ENCODE measurements at regions not wholly inside any gene's neighbourhood (a gene's known extent, or its start where the extent isn't known, plus 50 kb on each side); places are given as distances from the start of the nearest gene placed in this dataset.

- Histone ChIP-seq H3K27ac (ENCODE audit: insufficient read depth, low read length) (no peak overlapping the region), H3K27me3 (ENCODE audit: control insufficient read depth, insufficient read depth, low read length) (no peaks in the 10 kb centered on the region), H4K20me1 (ENCODE audit: control insufficient read depth, extremely low read depth, insufficient read depth, low read length) (no peaks in the 10 kb centered on the region), H3K9me3 (ENCODE audit: control insufficient read depth, insufficient read depth, low read depth, low read length) (no peaks in the 10 kb centered on the region), H3K36me3 (ENCODE audit: control insufficient read depth, insufficient read depth, low read length) (no peaks in the 10 kb centered on the region), H2AFZ (ENCODE audit: low read length) (no peak overlapping the region), H3K79me2 (ENCODE audit: control insufficient read depth, insufficient read depth, low read length) (no peaks in the 10 kb centered on the region), H3K9ac (ENCODE audit: insufficient read depth, low read length) (no peak overlapping the region), H3K4me2 (ENCODE audit: extremely low read depth, insufficient read depth, low read length) (no peak overlapping the region), H3K4me3 (replicated peaks in 1 of 4; ENCODE audit: control extremely low read depth in 1 of 4, insufficient read depth in 1 of 4, low read depth in 3 of 4, low read length in 4 of 4) (no peak overlapping the region), H3K4me1 (ENCODE audit: control insufficient read depth, extremely low read depth, insufficient read depth, low read length) (no peaks in the 10 kb centered on the region)
- no peak for DNase-seq (ENCODE audit: low read depth in 2 of 2)
- TF ChIP-seq EZH2 (IDR thresholded peaks at IDR 0.05; ENCODE audit: low read length, missing control alignments) (no peak), CTCF (conservative IDR thresholded peaks at IDR 0.05 in 1 of 2, IDR thresholded peaks at IDR 0.05 in 1 of 2; ENCODE audit: low read depth in 1 of 2, low read length in 2 of 2) (no peak)
Observed at GRCh38 chr18:51290860-51291259, 93.4 kb upstream of the MEX3C start.

GRCh38 chr18:51300912-51301311 is 103.4 kb upstream of the MEX3C start:
- Histone ChIP-seq H3K27ac (ENCODE audit: insufficient read depth, low read length) (no peak overlapping the region), H2AFZ (ENCODE audit: low read length) (no peak overlapping the region)

GRCh38 chr18:51301376-51301775 is 103.9 kb upstream of the MEX3C start:
- no peak for TF ChIP-seq CTCF (conservative IDR thresholded peaks at IDR 0.05 in 1 of 2, IDR thresholded peaks at IDR 0.05 in 1 of 2; ENCODE audit: low read depth in 1 of 2, low read length in 2 of 2)
- no peak for TF ChIP-seq EZH2 (IDR thresholded peaks at IDR 0.05; ENCODE audit: low read length, missing control alignments)
- no peaks in the 10 kb centered on the region for H4K20me1 ChIP-seq (ENCODE audit: control insufficient read depth, extremely low read depth, insufficient read depth, low read length)
- H3K9me3 ChIP-seq (ENCODE audit: control insufficient read depth, insufficient read depth, low read depth, low read length): no peaks in the 10 kb centered on the region
- no peak for DNase-seq (ENCODE audit: low read depth in 2 of 2)
- no peaks in the 10 kb centered on the region for H3K27me3 ChIP-seq (ENCODE audit: control insufficient read depth, insufficient read depth, low read length)
- no peak overlapping the region for H2AFZ ChIP-seq (ENCODE audit: low read length)
- H3K9ac ChIP-seq (ENCODE audit: insufficient read depth, low read length): no peak overlapping the region
- H3K79me2 ChIP-seq (ENCODE audit: control insufficient read depth, insufficient read depth, low read length): no peaks in the 10 kb centered on the region
- H3K4me2 ChIP-seq (ENCODE audit: extremely low read depth, insufficient read depth, low read length): no peak overlapping the region
- H3K27ac ChIP-seq (ENCODE audit: insufficient read depth, low read length): no peak overlapping the region
- no peaks in the 10 kb centered on the region for H3K36me3 ChIP-seq (ENCODE audit: control insufficient read depth, insufficient read depth, low read length)
- H3K4me3 ChIP-seq (replicated peaks in 1 of 4; ENCODE audit: control extremely low read depth in 1 of 4, insufficient read depth in 1 of 4, low read depth in 3 of 4, low read length in 4 of 4): no peak overlapping the region
- H3K4me1 ChIP-seq (ENCODE audit: control insufficient read depth, extremely low read depth, insufficient read depth, low read length): no peaks in the 10 kb centered on the region

More at GRCh38 chr18:51300912-51301311, 103.4 kb upstream of the MEX3C start:
- Histone ChIP-seq H3K4me3 (replicated peaks in 1 of 4; ENCODE audit: control extremely low read depth in 1 of 4, insufficient read depth in 1 of 4, low read depth in 3 of 4, low read length in 4 of 4) (no peak overlapping the region), H3K4me1 (ENCODE audit: control insufficient read depth, extremely low read depth, insufficient read depth, low read length) (no peaks in the 10 kb centered on the region), H3K4me2 (ENCODE audit: extremely low read depth, insufficient read depth, low read length) (no peak overlapping the region), H3K36me3 (ENCODE audit: control insufficient read depth, insufficient read depth, low read length) (no peaks in the 10 kb centered on the region), H3K79me2 (ENCODE audit: control insufficient read depth, insufficient read depth, low read length) (no peaks in the 10 kb centered on the region), H3K9me3 (ENCODE audit: control insufficient read depth, insufficient read depth, low read depth, low read length) (no peaks in the 10 kb centered on the region), H4K20me1 (ENCODE audit: control insufficient read depth, extremely low read depth, insufficient read depth, low read length) (no peaks in the 10 kb centered on the region), H3K9ac (ENCODE audit: insufficient read depth, low read length) (no peak overlapping the region), H3K27me3 (ENCODE audit: control insufficient read depth, insufficient read depth, low read length) (no peaks in the 10 kb centered on the region)
- no peak for DNase-seq (ENCODE audit: low read depth in 2 of 2)
- TF ChIP-seq CTCF (conservative IDR thresholded peaks at IDR 0.05 in 1 of 2, IDR thresholded peaks at IDR 0.05 in 1 of 2; ENCODE audit: low read depth in 1 of 2, low read length in 2 of 2) (no peak), EZH2 (IDR thresholded peaks at IDR 0.05; ENCODE audit: low read length, missing control alignments) (no peak)

All from fibroblast of lung (primary cell).